Ovary (tissue), 7 donors: ENCODE measurements at regions not wholly inside any gene's neighbourhood (a gene's known extent, or its start where the extent isn't known, plus 50 kb on each side); places are given as distances from the start of the nearest gene placed in this dataset.
"Not testable (repeated sequence)": the region's sequence is repeated elsewhere in the genome, so short reads cannot be mapped to it uniquely, and the experiment has no call there.

ENCODE experiments used
- DNase-seq, 5 donors: peaks; one replicate each; pipeline ENCODE4 v3.0.0-alpha.2; 2019 to 2020
- H3K27ac ChIP-seq, 2 donors: fragments of 200-600 bp; one replicate each; pipeline versions ENCODE4 v1.5.1 to v1.8.0; 2019 to 2022
- H3K27me3 ChIP-seq: fragments of 200-600 bp; one replicate; pipeline ENCODE4 v1.8.0; 2022
- H3K36me3 ChIP-seq: fragments of 200-600 bp; sonication (generic); one replicate; pipeline ENCODE4 v1.5.1; 2019
- H3K4me1 ChIP-seq: one replicate; pipeline ENCODE4 v1.8.1; 2013; ENCODE audit warnings: mild to moderate bottlenecking, moderate library complexity; ENCODE audit not compliant: insufficient read depth
- H3K4me3 ChIP-seq: fragments of 200-600 bp; sonication (generic); one replicate; pipeline ENCODE4 v1.5.1; 2017
- H3K9me3 ChIP-seq, 2 donors: fragments of 200-600 bp in 1 of 2; sonication (generic) in 1 of 2; one replicate each; pipeline versions ENCODE4 v1.5.1 to v1.8.1; 2013 to 2019; ENCODE audit warnings: mild to moderate bottlenecking in 1 of 2, moderate library complexity in 1 of 2
- CTCF ChIP-seq, 3 donors: fragments of 450-650 bp in 2 of 3; fragments of 200-600 bp in 1 of 3; IDR thresholded peaks; one replicate each; pipeline versions ENCODE4 v1.5.1 to v1.8.0; 2016 to 2022; ENCODE audit warnings: antibody characterized with exemption in 3 of 3, mild to moderate bottlenecking in 1 of 3
- EP300 ChIP-seq: sonication (generic); formaldehyde crosslinking; IDR thresholded peaks from one replicate; pipeline ENCODE4 v1.6.1; 2017; ENCODE audit warnings: antibody characterized with exemption
- POLR2A ChIP-seq: fragments of 450-650 bp; IDR thresholded peaks from one replicate; pipeline ENCODE4 v1.6.1; 2017; ENCODE audit warnings: antibody characterized with exemption, mild to moderate bottlenecking, moderate library complexity
- WGBS, 3 donors: extraction: QIAGEN DNeasy Blood & Tissue Kit in 1 of 3; methylation state at CpG; one replicate each; pipeline versions ENCODE4 v1.1.5 to v1.1.7; 2013 to 2017; 5-methylcytosine and 5-hydroxymethylcytosine counted together
- intact Hi-C, 4 donors: fragments of 100-400 bp; cut with DNase I; formaldehyde crosslinking; loops; one replicate each; pipeline versions ENCODE4 v1.11.0 to v1.15.1; 2022 to 2023
- donor health status: DM: no; HTN: no; CAD: no; lungs with moderate emphysema.
- donor health status: DM: no; HTN: no; CAD: no.
- donor health status: Bipolar disorder and iron deficiency.
- donor health status: DM: no; HTN: no; CAD: no.
- donor health status: DM: yes; HTN: yes; CAD: no.

GRCh38 chr1:58231204-58231603 lies 315.3 kb downstream of the OMA1 start:
- Histone ChIP-seq H3K36me3 (no peaks in the 10 kb centered on the region), H3K27me3 (no peaks in the 10 kb centered on the region), H3K9me3 (no peaks in the 10 kb centered on the region), H3K4me1 (no peaks in the 10 kb centered on the region), H3K27ac (no peak overlapping the region), H3K4me3 (no peak overlapping the region)
- no peak for TF ChIP-seq POLR2A
- no peak for TF ChIP-seq EP300
- TF ChIP-seq CTCF (IDR thresholded peaks at IDR 0.05) = no peak
- 88 to 100% (median 89%) methylated on average over 1 of the region's 1 CpG for WGBS, 3 donors
- intact Hi-C loops = no loop called here
- no peak for DNase-seq

- Histone ChIP-seq H3K27me3 (no peaks in the 10 kb centered on the region), H3K9me3 (no peaks in the 10 kb centered on the region), H3K4me3 (no peak overlapping the region), H3K4me1 (no peaks in the 10 kb centered on the region), H3K27ac (no peak overlapping the region), H3K36me3 (no peaks in the 10 kb centered on the region)
- TF ChIP-seq CTCF (IDR thresholded peaks at IDR 0.05) = no peak
- TF ChIP-seq EP300 = no peak
- no peak for TF ChIP-seq POLR2A
- WGBS, 3 donors = 52 to 61% (median 59%) methylated on average over 3 of the region's 3 CpGs
- DNase-seq = no peak
- intact Hi-C loops = no loop called here
Observed at GRCh38 chr1:58227604-58228003, 318.9 kb downstream of the OMA1 start.

GRCh38 chr1:58223522-58223921 lies 323.0 kb downstream of the OMA1 start:
- Histone ChIP-seq H3K27me3 (no peaks in the 10 kb centered on the region), H3K9me3 (no peaks in the 10 kb centered on the region), H3K4me1 (no peaks in the 10 kb centered on the region), H3K36me3 (no peaks in the 10 kb centered on the region), H3K4me3 (no peak overlapping the region), H3K27ac (no peak overlapping the region)
- intact Hi-C loops = no loop called here
- WGBS, 3 donors = 58 to 66% (median 62%) methylated on average over 4 of the region's 4 CpGs
- TF ChIP-seq POLR2A (no peak), CTCF (IDR thresholded peaks at IDR 0.05) (no peak), EP300 (no peak)
- DNase-seq = no peak

- 57 to 65% (median 58%) methylated on average over 4 of the region's 4 CpGs for whole genome bisulfite sequencing, 3 donors
- intact Hi-C loops = no loop called here
Observed at GRCh38 chr1:58220836-58221472, 325.6 kb downstream of the OMA1 start.

GRCh38 chr1:58216169-58216568 lies 330.4 kb downstream of the OMA1 start:
- H3K27me3 ChIP-seq, H3K4me3 ChIP-seq, DNase-seq, H3K27ac ChIP-seq, H3K4me1 ChIP-seq, intact Hi-C loops, H3K36me3 ChIP-seq, H3K9me3 ChIP-seq: not testable (repeated sequence)
- WGBS, 3 donors = 92 to 98% (median 93%) methylated on average over 3 of the region's 3 CpGs

More at GRCh38 chr1:58220836-58221472, 325.6 kb downstream of the OMA1 start:
- DNase-seq = no peak
- Histone ChIP-seq H3K4me1 (no peaks in the 10 kb centered on the region), H3K27me3 (no peaks in the 10 kb centered on the region), H3K9me3 (no peaks in the 10 kb centered on the region), H3K27ac (no peak overlapping the region), H3K36me3 (no peaks in the 10 kb centered on the region), H3K4me3 (no peak overlapping the region)
- no peak for TF ChIP-seq POLR2A
- no peak for TF ChIP-seq EP300
- TF ChIP-seq CTCF (IDR thresholded peaks at IDR 0.05) = no peak
